GM23338 (cell line): ENCODE measurements at regions not wholly inside any gene's neighbourhood (a gene's known extent, or its start where the extent isn't known, plus 50 kb on each side); places are given as distances from the start of the nearest gene placed in this dataset.

Experiments
- ATAC-seq: fragments of 200-7000 bp; cut with Tn5 transposase; 3 replicates; pipeline ENCODE4 v1.9.1; 2020
- DNase-seq: peaks from one replicate; pipeline ENCODE4 v3.0.0-alpha.2; 2015; ENCODE audit warnings: low spot score
- H2AFZ ChIP-seq: fragments of 200-600 bp; sonication (generic); 2 replicates; pipeline ENCODE4 v1.8.0; 2016; ENCODE audit warnings: antibody characterized with exemption, mild to moderate bottlenecking, moderate library complexity
- H3F3A ChIP-seq: fragments of 200-600 bp; sonication (generic); replicated peaks from 2 replicates; pipeline ENCODE4 v1.8.0; 2017; ENCODE audit warnings: antibody characterized with exemption, mixed run types, low read depth
- H3K27ac ChIP-seq: fragments of 200-600 bp; sonication (generic); 2 replicates; pipeline ENCODE4 v1.6.1; 2016; ENCODE audit warnings: low read depth
- H3K27me3 ChIP-seq: fragments of 200-600 bp; sonication (generic); 2 replicates; pipeline ENCODE4 v1.8.0; 2016; ENCODE audit warnings: mild to moderate bottlenecking, mixed run types, moderate library complexity; ENCODE audit not compliant: insufficient read depth
- H3K36me3 ChIP-seq: fragments of 200-600 bp; sonication (generic); 2 replicates; pipeline ENCODE4 v1.8.0; 2016; ENCODE audit warnings: mild to moderate bottlenecking; ENCODE audit not compliant: insufficient read depth
- H3K4me1 ChIP-seq: fragments of 200-600 bp; sonication (generic); 2 replicates; pipeline ENCODE4 v1.8.0; 2016; ENCODE audit warnings: mild to moderate bottlenecking, moderate library complexity; ENCODE audit not compliant: insufficient read depth
- H3K4me2 ChIP-seq: fragments of 200-600 bp; sonication (generic); 2 replicates; pipeline ENCODE4 v1.7.1; 2017; ENCODE audit warnings: mixed run types
- H3K4me3 ChIP-seq: fragments of 200-600 bp; sonication (generic); 2 replicates; pipeline ENCODE4 v1.6.1; 2016; ENCODE audit warnings: mixed run types
- H3K79me2 ChIP-seq: fragments of 200-600 bp; sonication (generic); replicated peaks from 2 replicates; pipeline ENCODE4 v1.8.0; 2017; ENCODE audit warnings: mild to moderate bottlenecking; ENCODE audit not compliant: insufficient read depth
- H3K9me2 ChIP-seq: fragments of 200-600 bp; sonication (generic); 2 replicates; pipeline ENCODE4 v1.8.0; 2017; ENCODE audit not compliant: insufficient read depth
- H4K20me1 ChIP-seq: fragments of 200-600 bp; sonication (generic); replicated peaks from 2 replicates; pipeline ENCODE4 v1.8.0; 2017; ENCODE audit warnings: mild to moderate bottlenecking; ENCODE audit not compliant: insufficient read depth
- H3K27ac Mint-ChIP-seq: 2 replicates; pipeline ENCODE4 v1.8.0; 2020; ENCODE audit warnings: inconsistent platforms, mild to moderate bottlenecking, moderate library complexity, mixed read lengths
- H3K27me3 Mint-ChIP-seq: 3 replicates; pipeline ENCODE4 v1.8.0; 2022; ENCODE audit warnings: low read depth, mild to moderate bottlenecking, moderate library complexity, mixed read lengths, inconsistent platforms; ENCODE audit not compliant: insufficient read depth, poor library complexity
- H3K36me3 Mint-ChIP-seq: 3 replicates; pipeline ENCODE4 v1.8.0; 2021; ENCODE audit warnings: low read depth, mild to moderate bottlenecking, inconsistent platforms, moderate library complexity, mixed read lengths
- H3K4me1 Mint-ChIP-seq: 3 replicates; pipeline ENCODE4 v1.8.0; 2020; ENCODE audit warnings: mild to moderate bottlenecking, inconsistent platforms, mixed read lengths
- H3K4me3 Mint-ChIP-seq: 3 replicates; pipeline ENCODE4 v1.8.0; 2021; ENCODE audit warnings: moderate library complexity, mild to moderate bottlenecking, inconsistent platforms, mixed read lengths
- H3K9me3 Mint-ChIP-seq: 3 replicates; pipeline ENCODE4 v1.8.0; 2020; ENCODE audit warnings: moderate library complexity, mild to moderate bottlenecking, inconsistent platforms, mixed read lengths
- EZH2 ChIP-seq: fragments of 200-600 bp; sonication (generic); IDR thresholded peaks from one replicate; pipeline ENCODE4 v1.8.0; 2017; ENCODE audit warnings: antibody characterized with exemption, mild to moderate bottlenecking, low read depth; ENCODE audit not compliant: unreplicated experiment
- EZH2phosphoT487 ChIP-seq: fragments of 200-600 bp; sonication (generic); IDR thresholded peaks from one replicate; pipeline ENCODE4 v1.8.1; 2018; ENCODE audit warnings: antibody characterized with exemption; ENCODE audit not compliant: unreplicated experiment
- JUNB ChIP-seq: IDR thresholded peaks from one replicate; pipeline ENCODE4 v1.6.1; 2016; ENCODE audit warnings: antibody characterized with exemption; ENCODE audit not compliant: unreplicated experiment
- NANOG ChIP-seq: IDR thresholded peaks from 2 replicates; pipeline ENCODE4 v1.6.1; 2016; ENCODE audit warnings: antibody characterized with exemption, borderline replicate concordance
- ZNF114 ChIP-seq: fragments of 250-450 bp; sonication (Bioruptor Pico); IDR thresholded peaks from 2 replicates; pipeline ENCODE4 v1.5.0; 2020; ENCODE audit warnings: mild to moderate bottlenecking, moderate library complexity
- ZNF331 ChIP-seq: fragments of 250-450 bp; sonication (Bioruptor Pico); IDR thresholded peaks from 2 replicates; pipeline ENCODE4 v1.5.0; 2020; ENCODE audit warnings: low read depth, mild to moderate bottlenecking, moderate library complexity
- TF ChIP-seq, protein P1 (sequence below), 2 experiments: fragments of 200-600 bp in 1 of 2; sonication (generic) in 1 of 2; conservative IDR thresholded peaks; 2 replicates each; pipeline versions ENCODE4 v1.5.1 to v1.6.1; 2016 to 2017; ENCODE audit warnings: antibody characterized with exemption in 2 of 2, low read depth in 2 of 2, mild to moderate bottlenecking in 2 of 2, moderate library complexity in 1 of 2
- TF ChIP-seq, protein P2 (sequence below): IDR thresholded peaks from one replicate; pipeline ENCODE4 v1.6.1; 2018; ENCODE audit warnings: antibody characterized with exemption; ENCODE audit not compliant: unreplicated experiment
- TF ChIP-seq, protein P3 (sequence below): IDR thresholded peaks from 2 replicates; pipeline ENCODE4 v1.6.1; 2016; ENCODE audit warnings: antibody characterized with exemption

DNA sequence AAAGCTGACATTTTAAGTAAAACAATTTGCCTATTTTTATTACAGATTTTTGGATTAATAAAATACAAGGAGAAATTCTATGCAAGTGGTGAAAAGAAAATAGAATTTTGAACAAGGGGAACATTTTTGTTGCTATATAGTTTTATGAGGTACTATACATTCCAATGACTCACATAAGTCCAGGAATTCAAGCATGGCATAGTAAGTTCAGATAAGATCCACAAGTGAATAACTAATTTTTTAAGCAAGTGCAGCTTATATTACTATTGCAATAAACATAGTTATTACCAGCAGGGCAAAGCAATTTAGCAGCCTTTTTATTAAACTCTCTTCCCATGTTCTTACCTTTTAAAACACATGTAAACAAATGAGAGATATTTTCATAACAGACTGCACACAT, 1123.5 kb upstream of the LRRN3 start (continued):
- TF ChIP-seq, protein P1, sequence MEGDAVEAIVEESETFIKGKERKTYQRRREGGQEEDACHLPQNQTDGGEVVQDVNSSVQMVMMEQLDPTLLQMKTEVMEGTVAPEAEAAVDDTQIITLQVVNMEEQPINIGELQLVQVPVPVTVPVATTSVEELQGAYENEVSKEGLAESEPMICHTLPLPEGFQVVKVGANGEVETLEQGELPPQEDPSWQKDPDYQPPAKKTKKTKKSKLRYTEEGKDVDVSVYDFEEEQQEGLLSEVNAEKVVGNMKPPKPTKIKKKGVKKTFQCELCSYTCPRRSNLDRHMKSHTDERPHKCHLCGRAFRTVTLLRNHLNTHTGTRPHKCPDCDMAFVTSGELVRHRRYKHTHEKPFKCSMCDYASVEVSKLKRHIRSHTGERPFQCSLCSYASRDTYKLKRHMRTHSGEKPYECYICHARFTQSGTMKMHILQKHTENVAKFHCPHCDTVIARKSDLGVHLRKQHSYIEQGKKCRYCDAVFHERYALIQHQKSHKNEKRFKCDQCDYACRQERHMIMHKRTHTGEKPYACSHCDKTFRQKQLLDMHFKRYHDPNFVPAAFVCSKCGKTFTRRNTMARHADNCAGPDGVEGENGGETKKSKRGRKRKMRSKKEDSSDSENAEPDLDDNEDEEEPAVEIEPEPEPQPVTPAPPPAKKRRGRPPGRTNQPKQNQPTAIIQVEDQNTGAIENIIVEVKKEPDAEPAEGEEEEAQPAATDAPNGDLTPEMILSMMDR (conservative IDR thresholded peaks at IDR 0.05; ENCODE audit: low read depth in 2 of 2), result no peak
- TF ChIP-seq EZH2phosphoT487, result no peak

DNA sequence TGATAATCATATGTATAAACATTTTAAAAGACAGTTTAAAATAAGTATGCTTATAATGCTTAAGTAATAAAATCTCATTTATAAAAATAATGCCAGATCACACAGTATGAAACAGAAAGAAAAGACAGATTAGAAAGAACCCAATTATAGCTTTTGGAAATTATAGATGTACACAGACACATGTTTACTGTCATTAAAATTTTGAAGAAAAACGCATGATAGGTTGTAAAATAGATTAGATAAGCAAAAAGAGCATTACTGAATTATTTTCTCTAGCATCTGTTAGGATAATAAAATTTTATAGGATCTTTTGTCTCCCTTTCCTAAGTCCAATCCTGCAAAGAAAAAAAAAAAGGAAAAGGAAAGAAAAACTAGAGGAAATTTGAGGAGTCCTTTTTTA, 1107.3 kb upstream of the LRRN3 start:
- Histone ChIP-seq H3K36me3 (peaks cover 3% of the 10 kb centered on the region; the same call in 1 of the 2 replicates), H2AFZ (no peak overlapping the region), H3K4me1 (peaks cover 14% of the 10 kb centered on the region), H3K4me2 (no peak overlapping the region), H3K27ac (no peak overlapping the region), H3K9me2 (no peaks in the 10 kb centered on the region), H3K79me2 (no peaks in the 10 kb centered on the region), H4K20me1 (no peaks in the 10 kb centered on the region), H3K27me3 (no peaks in the 10 kb centered on the region), H3F3A (no peaks in the 10 kb centered on the region), H3K4me3 (no peak overlapping the region)
- DNase-seq (no peak), ATAC-seq (no peak)
- peaks cover 14% of the 10 kb centered on the region for H3K36me3 Mint-ChIP-seq
- no peak overlapping the region for H3K4me3 Mint-ChIP-seq
- no peak overlapping the region for H3K27ac Mint-ChIP-seq
- H3K4me1 Mint-ChIP-seq, result peaks cover 13% of the 10 kb centered on the region; the same call in 2 of the 3 replicates
- peaks cover 10% of the 10 kb centered on the region for H3K9me3 Mint-ChIP-seq
- H3K27me3 Mint-ChIP-seq, result no peaks in the 10 kb centered on the region
- TF ChIP-seq EZH2phosphoT487, result no peak

DNA sequence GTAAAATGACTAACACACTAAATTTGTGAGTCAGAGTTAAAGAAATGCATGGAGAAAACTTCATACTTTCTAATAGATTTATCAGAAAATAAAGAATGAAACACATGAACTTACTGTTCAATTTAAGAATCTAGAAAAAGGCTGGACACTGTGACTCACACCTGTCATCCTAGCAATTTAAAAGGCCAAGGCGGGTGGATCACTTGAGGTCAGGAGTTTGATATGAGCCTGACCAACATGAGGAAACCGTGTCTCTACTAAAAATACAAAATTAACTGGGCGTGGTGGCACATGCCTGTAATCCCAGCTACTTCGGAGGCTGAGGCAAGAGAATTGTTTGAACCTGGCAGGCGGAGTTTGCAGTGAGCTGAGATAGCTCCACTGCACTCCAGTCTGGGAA, 1106.2 kb upstream of the LRRN3 start:
- no peak overlapping the region for H2AFZ ChIP-seq
- Mint-ChIP-seq H3K27ac (no peak overlapping the region), H3K36me3 (peaks cover 13% of the 10 kb centered on the region), H3K4me3 (no peak overlapping the region), H3K27me3 (no peaks in the 10 kb centered on the region), H3K9me3 (peaks cover 10% of the 10 kb centered on the region), H3K4me1 (peaks cover 13% of the 10 kb centered on the region; the same call in 2 of the 3 replicates)
- H3F3A ChIP-seq, result no peaks in the 10 kb centered on the region
- peaks cover 14% of the 10 kb centered on the region for H3K4me1 ChIP-seq
- no peaks in the 10 kb centered on the region for H3K27me3 ChIP-seq
- no peaks in the 10 kb centered on the region for H3K79me2 ChIP-seq
- H3K9me2 ChIP-seq, result no peaks in the 10 kb centered on the region
- H3K4me3 ChIP-seq, result no peak overlapping the region
- ATAC-seq (no peak), DNase-seq (no peak)
- no peak for TF ChIP-seq NANOG
- no peak overlapping the region for H3K27ac ChIP-seq
- H3K4me2 ChIP-seq, result no peak overlapping the region
- no peaks in the 10 kb centered on the region for H4K20me1 ChIP-seq
- H3K36me3 ChIP-seq, result peaks cover 3% of the 10 kb centered on the region; the same call in 1 of the 2 replicates

DNA sequence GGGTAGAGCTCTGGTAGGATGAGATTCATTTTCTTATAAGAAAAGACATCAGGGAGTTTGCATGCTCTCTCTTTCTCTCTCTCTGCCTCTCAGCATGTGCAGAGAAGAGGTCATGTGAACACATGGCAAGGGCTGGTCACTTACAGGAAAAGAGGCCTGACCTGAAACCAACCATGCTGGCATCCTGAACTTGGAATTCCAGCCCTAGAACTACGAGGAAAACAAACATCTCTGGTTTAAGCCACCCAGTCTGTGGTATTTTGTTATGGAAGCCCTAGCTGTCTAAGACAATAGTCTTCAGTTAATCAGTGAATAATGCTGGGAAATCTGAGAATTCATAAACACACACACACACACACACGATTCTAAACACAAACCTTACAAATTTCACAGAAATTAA, 1104.2 kb upstream of the LRRN3 start:
- no peaks in the 10 kb centered on the region for H3F3A ChIP-seq
- H3K9me3 Mint-ChIP-seq, result peaks cover 8% of the 10 kb centered on the region
- H3K4me3 Mint-ChIP-seq, result no peak overlapping the region
- peaks cover 8% of the 10 kb centered on the region for H3K36me3 Mint-ChIP-seq
- H3K4me1 ChIP-seq, result peaks cover 6% of the 10 kb centered on the region
- H3K4me3 ChIP-seq, result no peak overlapping the region
- H3K27me3 Mint-ChIP-seq, result no peaks in the 10 kb centered on the region
- no peaks in the 10 kb centered on the region for H3K9me2 ChIP-seq
- H3K27ac Mint-ChIP-seq, result no peak overlapping the region
- no peaks in the 10 kb centered on the region for H3K79me2 ChIP-seq
- DNase-seq (no peak), ATAC-seq (no peak)
- no peaks in the 10 kb centered on the region for H4K20me1 ChIP-seq
- peaks cover 6% of the 10 kb centered on the region; the same call in 2 of the 3 replicates for H3K4me1 Mint-ChIP-seq
- H3K27ac ChIP-seq, result no peak overlapping the region
- 0 out of 2 replicates have a peak overlapping the region, but pooled peaks have one; percentile 12 for H2AFZ ChIP-seq
- peaks cover 3% of the 10 kb centered on the region; the same call in 1 of the 2 replicates for H3K36me3 ChIP-seq
- H3K4me2 ChIP-seq, result no peak overlapping the region
- no peaks in the 10 kb centered on the region for H3K27me3 ChIP-seq
- TF ChIP-seq EZH2 (no peak), ZNF114 (CRISPR knock-in tag) (no peak), ZNF331 (CRISPR knock-in tag) (no peak), JUNB (no peak)
- TF ChIP-seq, protein P2, sequence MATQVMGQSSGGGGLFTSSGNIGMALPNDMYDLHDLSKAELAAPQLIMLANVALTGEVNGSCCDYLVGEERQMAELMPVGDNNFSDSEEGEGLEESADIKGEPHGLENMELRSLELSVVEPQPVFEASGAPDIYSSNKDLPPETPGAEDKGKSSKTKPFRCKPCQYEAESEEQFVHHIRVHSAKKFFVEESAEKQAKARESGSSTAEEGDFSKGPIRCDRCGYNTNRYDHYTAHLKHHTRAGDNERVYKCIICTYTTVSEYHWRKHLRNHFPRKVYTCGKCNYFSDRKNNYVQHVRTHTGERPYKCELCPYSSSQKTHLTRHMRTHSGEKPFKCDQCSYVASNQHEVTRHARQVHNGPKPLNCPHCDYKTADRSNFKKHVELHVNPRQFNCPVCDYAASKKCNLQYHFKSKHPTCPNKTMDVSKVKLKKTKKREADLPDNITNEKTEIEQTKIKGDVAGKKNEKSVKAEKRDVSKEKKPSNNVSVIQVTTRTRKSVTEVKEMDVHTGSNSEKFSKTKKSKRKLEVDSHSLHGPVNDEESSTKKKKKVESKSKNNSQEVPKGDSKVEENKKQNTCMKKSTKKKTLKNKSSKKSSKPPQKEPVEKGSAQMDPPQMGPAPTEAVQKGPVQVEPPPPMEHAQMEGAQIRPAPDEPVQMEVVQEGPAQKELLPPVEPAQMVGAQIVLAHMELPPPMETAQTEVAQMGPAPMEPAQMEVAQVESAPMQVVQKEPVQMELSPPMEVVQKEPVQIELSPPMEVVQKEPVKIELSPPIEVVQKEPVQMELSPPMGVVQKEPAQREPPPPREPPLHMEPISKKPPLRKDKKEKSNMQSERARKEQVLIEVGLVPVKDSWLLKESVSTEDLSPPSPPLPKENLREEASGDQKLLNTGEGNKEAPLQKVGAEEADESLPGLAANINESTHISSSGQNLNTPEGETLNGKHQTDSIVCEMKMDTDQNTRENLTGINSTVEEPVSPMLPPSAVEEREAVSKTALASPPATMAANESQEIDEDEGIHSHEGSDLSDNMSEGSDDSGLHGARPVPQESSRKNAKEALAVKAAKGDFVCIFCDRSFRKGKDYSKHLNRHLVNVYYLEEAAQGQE, result no peak
- TF ChIP-seq, protein P1 (conservative IDR thresholded peaks at IDR 0.05; ENCODE audit: low read depth in 2 of 2), result no peak
- TF ChIP-seq, protein P3, sequence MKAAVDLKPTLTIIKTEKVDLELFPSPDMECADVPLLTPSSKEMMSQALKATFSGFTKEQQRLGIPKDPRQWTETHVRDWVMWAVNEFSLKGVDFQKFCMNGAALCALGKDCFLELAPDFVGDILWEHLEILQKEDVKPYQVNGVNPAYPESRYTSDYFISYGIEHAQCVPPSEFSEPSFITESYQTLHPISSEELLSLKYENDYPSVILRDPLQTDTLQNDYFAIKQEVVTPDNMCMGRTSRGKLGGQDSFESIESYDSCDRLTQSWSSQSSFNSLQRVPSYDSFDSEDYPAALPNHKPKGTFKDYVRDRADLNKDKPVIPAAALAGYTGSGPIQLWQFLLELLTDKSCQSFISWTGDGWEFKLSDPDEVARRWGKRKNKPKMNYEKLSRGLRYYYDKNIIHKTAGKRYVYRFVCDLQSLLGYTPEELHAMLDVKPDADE, result no peak
